ENCODE measurements at regions not wholly inside any gene's neighbourhood (a gene's known extent, or its start where the extent isn't known, plus 50 kb on each side); places are given as distances from the start of the nearest gene placed in this dataset.

DNA sequence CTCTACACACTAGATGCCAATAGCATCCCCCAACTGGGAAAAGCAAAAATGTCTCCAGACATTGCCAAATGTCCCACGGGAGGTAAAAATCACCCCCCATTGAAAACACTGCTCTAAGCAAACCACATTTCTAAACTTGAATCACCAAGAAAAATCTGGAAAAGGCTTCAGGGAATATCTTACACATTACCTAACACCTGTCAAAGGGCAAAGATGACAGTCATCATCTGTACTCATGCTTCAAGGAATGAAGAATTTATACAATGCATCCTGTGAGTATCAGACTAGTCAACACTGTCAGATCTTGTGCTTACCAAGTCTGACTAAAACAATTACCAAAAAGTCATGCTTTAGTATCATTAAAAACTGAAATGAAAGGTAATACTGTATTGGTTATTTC, 161.6 kb upstream of the SOX5 start:
- Mint-ChIP-seq H3K4me3 (ENCODE audit: unreplicated experiment) (no peak overlapping the region), H3K27ac (ENCODE audit: unreplicated experiment) (no peak overlapping the region), H3K9me3 (ENCODE audit: unreplicated experiment) (no peaks in the 10 kb centered on the region), H3K4me1 (ENCODE audit: unreplicated experiment) (peaks cover 3% of the 10 kb centered on the region), H3K27me3 (ENCODE audit: unreplicated experiment) (peaks cover 2% of the 10 kb centered on the region), H3K36me3 (ENCODE audit: low read depth, unreplicated experiment) (no peaks in the 10 kb centered on the region)
- no peak for DNase-seq (ENCODE audit: low spot score)
- no peak for TF ChIP-seq CTCF (IDR thresholded peaks at IDR 0.05; ENCODE audit: unreplicated experiment)

DNA sequence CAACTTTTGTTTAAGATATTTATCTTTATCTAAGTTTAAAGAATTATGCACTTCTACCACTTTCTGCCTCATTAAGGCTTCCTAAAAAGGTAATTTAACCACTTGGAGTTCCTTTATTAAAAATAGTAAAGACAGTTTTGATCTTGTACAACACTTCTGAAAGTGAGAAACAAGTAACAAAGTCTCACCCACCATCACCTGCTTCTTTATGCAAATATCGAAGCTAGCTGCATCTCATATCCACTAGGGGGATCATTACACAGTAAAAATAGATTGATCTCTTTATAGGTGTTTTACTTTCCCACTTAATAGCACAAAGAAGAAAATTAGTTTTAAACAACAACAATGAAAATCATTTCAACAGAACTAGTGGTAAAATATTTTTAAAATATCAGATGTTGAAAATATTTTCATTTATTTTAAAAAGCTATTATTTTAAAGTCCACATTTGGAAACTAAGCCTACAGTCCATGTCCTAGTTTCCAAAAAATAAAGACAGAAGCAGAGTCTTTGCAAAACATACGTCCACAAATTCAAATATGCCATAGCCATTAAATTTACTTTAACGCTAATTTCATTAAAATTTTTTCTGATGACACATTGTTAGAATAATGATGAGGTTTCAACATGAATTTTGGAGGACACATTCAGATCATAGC, 160.0 kb upstream of the SOX5 start:
- peaks cover 2% of the 10 kb centered on the region for H3K27me3 Mint-ChIP-seq (ENCODE audit: unreplicated experiment)
- no peak for DNase-seq (ENCODE audit: low spot score)
- peaks cover 3% of the 10 kb centered on the region for H3K4me1 Mint-ChIP-seq (ENCODE audit: unreplicated experiment)
- no peaks in the 10 kb centered on the region for H3K36me3 Mint-ChIP-seq (ENCODE audit: low read depth, unreplicated experiment)
- no peak overlapping the region for H3K27ac Mint-ChIP-seq (ENCODE audit: unreplicated experiment)
- H3K4me3 Mint-ChIP-seq (ENCODE audit: unreplicated experiment), result no peak overlapping the region
- H3K9me3 Mint-ChIP-seq (ENCODE audit: unreplicated experiment), result no peaks in the 10 kb centered on the region
- TF ChIP-seq CTCF (IDR thresholded peaks at IDR 0.05; ENCODE audit: unreplicated experiment), result peak; percentile 48

DNA sequence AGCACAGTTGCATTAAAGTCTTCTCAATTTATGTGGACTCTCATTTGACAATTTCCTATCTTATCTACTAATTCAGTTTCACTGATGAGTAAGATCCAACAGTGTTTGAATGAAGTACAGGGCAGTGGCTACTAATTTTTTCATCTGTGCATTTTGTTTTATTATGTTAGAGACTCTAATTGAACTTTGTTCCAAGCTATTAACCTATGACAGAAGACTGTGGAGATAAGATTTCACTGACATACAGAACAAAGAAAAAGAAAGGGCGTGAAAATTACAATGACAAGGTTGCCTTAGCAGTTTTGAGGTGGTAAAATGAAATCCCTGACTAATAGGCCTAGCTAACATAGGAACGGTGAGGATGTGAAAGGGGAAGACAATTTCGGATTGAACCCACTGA, 153.2 kb upstream of the SOX5 start:
- H3K27ac Mint-ChIP-seq (ENCODE audit: unreplicated experiment), result no peak overlapping the region
- DNase-seq (ENCODE audit: low spot score), result no peak
- no peak for TF ChIP-seq CTCF (IDR thresholded peaks at IDR 0.05; ENCODE audit: unreplicated experiment)
- H3K4me3 Mint-ChIP-seq (ENCODE audit: unreplicated experiment), result no peak overlapping the region
- no peaks in the 10 kb centered on the region for H3K9me3 Mint-ChIP-seq (ENCODE audit: unreplicated experiment)
- no peaks in the 10 kb centered on the region for H3K36me3 Mint-ChIP-seq (ENCODE audit: low read depth, unreplicated experiment)
- peaks cover 7% of the 10 kb centered on the region for H3K4me1 Mint-ChIP-seq (ENCODE audit: unreplicated experiment)
- H3K27me3 Mint-ChIP-seq (ENCODE audit: unreplicated experiment), result peaks cover 2% of the 10 kb centered on the region

GRCh38 chr12:24099576-24099975, 150.1 kb upstream of the SOX5 start:
- no peak overlapping the region for H3K27ac Mint-ChIP-seq (ENCODE audit: unreplicated experiment)
- no peaks in the 10 kb centered on the region for H3K27me3 Mint-ChIP-seq (ENCODE audit: unreplicated experiment)
- TF ChIP-seq CTCF (IDR thresholded peaks at IDR 0.05; ENCODE audit: unreplicated experiment), result no peak
- H3K36me3 Mint-ChIP-seq (ENCODE audit: low read depth, unreplicated experiment), result no peaks in the 10 kb centered on the region
- H3K4me3 Mint-ChIP-seq (ENCODE audit: unreplicated experiment), result no peak overlapping the region
- no peak for DNase-seq (ENCODE audit: low spot score)
- peaks cover 7% of the 10 kb centered on the region for H3K4me1 Mint-ChIP-seq (ENCODE audit: unreplicated experiment)
- no peaks in the 10 kb centered on the region for H3K9me3 Mint-ChIP-seq (ENCODE audit: unreplicated experiment)

GRCh38 chr12:24095245-24095644, 145.8 kb upstream of the SOX5 start:
- Mint-ChIP-seq H3K4me1 (ENCODE audit: unreplicated experiment) (peaks cover 3% of the 10 kb centered on the region), H3K36me3 (ENCODE audit: low read depth, unreplicated experiment) (no peaks in the 10 kb centered on the region), H3K4me3 (ENCODE audit: unreplicated experiment) (no peak overlapping the region), H3K27ac (ENCODE audit: unreplicated experiment) (no peak overlapping the region), H3K9me3 (ENCODE audit: unreplicated experiment) (no peaks in the 10 kb centered on the region), H3K27me3 (ENCODE audit: unreplicated experiment) (no peaks in the 10 kb centered on the region)
- TF ChIP-seq CTCF (IDR thresholded peaks at IDR 0.05; ENCODE audit: unreplicated experiment), result no peak
- no peak for DNase-seq (ENCODE audit: low spot score)

Measured in endothelial cell (in vitro differentiated cells).